Occipital lobe (tissue), 1 donor: ENCODE measurements at regions not wholly inside any gene's neighbourhood (a gene's known extent, or its start where the extent isn't known, plus 50 kb on each side); places are given as distances from the start of the nearest gene placed in this dataset.

Source experiments
- DNase-seq: peaks from one replicate; lab custom pipeline; 2025; lab: John Stamatoyannopoulos, UW

DNA sequence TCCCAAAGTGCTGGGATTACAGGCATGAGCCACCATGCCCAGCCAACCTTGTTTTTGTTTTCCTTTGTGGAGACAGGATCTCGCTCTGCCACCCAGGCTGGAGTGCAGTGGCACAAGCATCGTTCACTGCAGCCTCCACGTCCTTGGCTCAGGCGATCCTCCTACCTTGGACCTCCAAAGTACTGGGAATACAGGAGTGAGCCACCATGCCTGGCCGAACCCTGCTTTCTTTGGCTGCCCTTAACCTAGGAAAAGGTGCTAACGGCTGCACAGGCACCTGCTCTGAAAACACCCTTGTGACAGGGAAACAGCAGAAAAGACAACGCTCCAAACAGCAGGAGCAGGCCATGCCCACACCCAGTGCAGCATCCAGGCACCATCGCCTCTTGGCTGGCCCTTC is 71.9 kb downstream of the OAT start:
- DNase-seq = no peak

DNA sequence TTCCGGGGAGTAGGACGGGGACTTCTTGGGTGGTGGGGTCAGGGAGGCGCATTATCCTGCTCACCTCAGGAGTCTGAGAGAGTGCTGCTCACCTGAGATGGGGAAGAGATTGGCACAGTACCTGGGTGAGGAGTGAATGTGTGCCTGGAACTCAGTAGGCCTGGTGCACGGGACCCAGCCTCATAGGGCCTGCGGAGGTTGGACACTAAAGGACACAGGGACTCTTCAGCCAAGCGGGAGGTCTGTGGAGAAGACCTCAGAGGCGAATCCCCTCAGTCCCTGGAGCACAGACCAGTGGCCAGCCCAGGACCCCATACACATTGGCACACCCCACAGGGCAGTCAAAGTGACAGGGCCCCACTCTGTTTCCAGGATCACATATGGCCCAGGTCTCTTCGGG is 73.2 kb downstream of the OAT start:
- no peak for DNase-seq

DNA sequence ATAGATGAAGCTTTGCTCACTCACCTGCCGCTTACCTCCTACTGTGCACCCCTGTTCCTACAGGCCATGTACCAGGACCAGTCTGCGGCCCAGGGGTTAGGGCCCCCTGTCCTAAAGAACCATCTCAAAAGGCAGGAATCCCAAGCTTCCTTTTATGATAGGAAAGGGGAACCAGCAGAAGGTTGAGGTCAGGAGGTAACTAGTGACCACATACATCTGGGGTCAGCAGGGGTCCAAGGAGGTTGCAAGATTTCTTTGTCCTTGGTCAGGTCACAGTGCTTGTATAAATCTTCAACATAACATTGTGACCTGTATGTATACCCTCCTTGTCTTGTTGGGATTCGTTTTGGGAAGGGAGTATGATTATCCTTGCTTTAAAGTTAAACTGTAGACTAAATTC is 73.8 kb downstream of the OAT start:
- DNase-seq = no peak

DNA sequence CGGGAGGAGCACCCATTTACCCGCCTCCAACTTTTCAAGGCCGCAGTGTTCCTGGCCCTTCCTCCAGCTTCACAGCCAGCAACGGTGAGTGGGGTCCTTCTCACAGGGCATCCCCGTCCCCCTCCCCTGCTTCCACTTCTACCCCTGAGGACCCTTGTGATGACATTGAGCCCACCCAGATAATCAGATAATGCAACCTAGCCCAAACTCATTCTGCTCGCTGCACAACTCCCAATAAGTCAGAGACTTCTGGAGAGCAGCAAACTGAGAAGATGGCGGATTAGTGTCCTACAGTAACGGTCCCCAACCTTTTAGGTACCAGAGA is 74.5 kb downstream of the OAT start:
- no peak for DNase-seq

DNA sequence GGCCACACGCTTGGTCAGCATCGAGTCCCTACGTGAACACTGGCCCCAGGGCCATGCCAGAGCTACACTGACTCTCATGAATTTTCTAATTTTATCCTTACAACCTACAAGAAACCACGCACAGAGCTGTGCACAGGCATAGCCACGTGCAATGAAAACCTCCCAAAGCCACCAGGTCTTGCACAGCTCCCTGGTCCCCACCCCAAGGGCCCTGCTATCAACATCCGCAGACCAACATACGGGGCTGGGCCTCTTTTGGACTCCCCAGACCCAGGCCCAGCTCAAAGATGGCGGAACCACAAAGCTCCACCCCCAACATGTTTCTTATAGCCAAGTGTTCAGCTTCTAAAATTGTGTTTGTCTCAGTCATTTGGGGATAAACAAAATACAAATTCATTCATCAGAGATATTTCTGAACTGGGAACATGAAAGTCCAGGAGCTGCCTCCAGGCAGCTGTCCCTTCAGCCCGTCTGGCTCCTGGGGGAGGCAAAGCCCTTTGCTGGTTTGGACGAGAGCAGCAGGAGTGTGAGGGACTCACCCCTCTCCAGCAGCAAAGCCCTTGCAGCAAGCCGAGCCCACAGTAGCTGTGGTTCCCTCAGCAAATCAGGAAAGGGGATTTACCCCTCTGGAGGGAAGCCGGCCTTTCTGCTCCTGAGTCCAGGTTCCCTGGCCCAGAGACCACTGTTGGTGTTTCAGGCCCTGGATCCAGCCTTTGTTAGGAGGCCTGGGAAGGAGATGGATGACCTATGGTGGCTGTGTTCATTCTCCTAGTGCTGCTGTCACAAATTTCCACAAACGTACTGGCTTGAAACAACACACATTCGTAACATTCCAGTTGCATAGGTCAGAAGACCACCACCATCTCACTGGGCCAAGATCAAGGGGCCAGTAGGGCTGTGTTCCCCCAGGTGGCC is 75.1 kb downstream of the OAT start:
- no peak for DNase-seq

DNA sequence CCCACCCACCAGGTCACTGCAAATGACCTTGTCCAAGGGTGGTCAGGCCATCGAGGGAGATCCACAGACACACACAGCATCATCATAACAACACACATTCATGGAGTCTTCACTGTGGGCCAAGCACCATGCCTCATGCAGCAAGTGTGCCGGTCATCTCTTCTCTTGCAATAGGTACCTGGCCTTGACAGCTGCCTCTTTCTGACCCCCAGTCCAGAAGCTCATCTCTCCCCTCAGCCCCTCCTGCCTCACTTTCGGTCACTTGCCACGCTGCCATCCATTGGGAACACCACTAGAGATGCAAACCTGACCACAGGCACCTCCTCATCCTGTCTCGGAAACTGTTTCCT is 75.9 kb downstream of the OAT start:
- DNase-seq = no peak

DNA sequence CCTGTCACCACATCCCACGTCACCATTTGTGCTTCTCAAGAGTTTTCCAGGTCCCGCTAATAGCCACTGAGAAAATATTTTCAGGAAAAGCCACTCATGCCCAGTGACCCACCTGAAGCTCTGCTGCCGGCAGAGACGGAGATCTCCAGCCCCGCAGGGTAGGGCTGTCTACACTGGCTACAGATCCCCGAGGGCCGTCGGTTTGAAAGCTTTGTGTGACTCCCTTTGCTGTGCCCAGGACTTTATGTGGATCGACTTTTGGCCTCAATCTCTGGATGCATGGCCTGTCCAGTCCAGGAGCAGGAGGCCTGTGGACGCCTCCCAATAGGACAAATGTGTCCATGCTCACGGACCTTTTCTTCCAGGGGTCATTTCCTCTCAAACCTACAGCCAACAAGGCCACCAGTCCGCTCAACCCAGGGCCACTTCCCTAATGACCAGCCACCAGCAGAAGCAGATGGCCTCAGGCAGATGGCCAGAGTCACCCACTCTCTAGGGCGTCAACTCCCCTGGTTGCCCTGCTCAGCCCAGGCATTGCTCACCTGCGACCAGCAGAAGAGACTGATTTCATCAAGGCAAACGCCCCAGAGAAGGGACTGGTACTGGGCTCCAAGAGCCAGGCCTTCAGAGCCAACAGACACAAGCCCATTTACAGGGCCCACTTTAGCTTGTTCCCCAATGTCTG is 76.4 kb downstream of the OAT start:
- DNase-seq = no peak

DNA sequence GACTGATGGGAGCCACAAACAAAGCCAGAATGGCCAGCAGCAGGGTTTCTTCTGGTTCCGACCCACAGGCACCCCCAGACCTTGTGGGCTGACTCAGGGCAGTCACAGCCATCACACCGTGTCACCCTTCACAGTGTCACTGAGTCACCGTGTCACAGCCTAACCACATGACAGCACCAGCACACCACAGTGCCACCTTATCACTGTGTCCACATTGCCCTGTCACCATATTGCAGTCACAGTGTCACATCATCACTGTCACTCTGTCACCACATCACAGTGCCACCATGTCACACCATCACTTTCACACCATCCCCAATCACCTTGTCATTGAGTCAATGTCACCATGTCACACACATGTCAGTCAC is 77.0 kb downstream of the OAT start:
- no peak for DNase-seq

DNA sequence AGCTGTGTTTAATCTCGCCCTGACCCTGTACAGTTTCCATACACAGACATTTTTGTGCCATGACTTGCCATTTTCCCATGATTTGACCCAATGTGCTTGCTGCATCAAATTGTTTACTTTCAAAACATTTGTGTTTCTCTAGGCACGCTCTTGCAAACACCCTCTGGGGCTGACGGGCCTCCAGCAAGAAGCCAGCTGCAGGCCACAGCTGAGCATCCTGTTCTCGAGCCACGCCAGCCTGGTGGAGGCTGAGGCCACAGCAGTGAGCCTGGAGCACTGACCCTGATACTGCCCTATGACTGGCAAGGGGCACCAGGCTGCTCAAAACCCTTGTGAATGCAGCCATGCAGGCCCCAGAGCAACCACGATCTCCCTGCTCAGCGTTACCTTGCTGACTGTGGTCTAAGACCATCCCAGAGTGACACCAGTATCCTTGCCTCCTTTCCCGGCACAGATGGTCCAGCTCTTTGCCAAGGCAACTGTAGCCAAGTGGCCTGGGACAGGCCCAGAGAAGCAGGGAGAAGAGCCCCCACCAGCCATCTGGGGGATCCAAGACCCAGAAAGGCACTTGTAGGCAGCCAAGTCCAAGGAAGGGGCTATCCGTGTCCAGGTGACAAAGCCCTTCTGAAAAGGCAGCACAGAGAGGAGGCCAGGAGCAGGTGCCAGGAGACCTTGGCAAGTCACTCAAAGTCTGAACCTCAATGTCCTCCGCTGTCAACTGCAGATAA is 78.5 kb downstream of the OAT start:
- no peak for DNase-seq

DNA sequence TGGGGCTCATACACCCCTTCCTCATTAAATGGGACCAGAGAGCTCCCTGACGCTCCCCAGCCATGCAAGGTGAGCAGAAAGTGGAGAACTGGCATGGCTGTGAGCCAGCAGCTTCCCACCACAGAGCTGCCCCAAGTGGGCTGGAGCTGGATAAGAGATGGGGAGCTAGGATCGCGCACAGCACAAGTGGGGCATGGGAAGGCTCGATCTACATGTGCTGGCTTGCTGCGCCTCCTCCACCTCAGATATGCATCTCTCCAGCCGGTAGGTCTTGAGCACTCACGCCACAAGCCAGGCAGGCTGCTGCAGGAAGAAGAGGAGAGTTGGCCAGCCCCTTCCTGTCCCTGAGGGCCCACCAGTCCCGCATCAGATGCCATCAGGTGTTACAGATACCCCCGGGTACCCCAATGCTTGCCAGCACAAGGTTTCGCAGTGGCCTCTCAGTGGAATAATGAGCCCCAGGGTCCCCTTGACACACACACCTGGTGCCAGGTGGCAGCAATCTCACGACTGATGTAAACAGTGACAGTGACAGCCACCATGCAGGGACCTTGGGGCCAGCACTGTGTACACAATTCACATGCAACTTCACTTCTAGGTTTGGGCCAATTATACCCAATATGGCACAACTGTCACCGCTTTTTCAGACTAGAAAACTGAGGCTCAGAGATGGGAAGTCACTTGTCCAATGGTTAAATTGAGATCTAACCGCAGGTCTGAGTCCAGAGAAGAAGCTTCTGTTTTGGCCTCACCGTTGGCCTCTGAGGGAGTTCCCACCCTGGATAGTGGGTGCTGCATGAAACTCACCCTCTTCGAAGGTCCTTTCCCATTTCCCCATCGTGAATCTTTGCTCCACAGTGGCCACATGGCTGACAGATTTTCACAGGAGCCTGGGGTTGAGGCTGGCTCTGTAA is 79.3 kb downstream of the OAT start:
- no peak for DNase-seq

DNA sequence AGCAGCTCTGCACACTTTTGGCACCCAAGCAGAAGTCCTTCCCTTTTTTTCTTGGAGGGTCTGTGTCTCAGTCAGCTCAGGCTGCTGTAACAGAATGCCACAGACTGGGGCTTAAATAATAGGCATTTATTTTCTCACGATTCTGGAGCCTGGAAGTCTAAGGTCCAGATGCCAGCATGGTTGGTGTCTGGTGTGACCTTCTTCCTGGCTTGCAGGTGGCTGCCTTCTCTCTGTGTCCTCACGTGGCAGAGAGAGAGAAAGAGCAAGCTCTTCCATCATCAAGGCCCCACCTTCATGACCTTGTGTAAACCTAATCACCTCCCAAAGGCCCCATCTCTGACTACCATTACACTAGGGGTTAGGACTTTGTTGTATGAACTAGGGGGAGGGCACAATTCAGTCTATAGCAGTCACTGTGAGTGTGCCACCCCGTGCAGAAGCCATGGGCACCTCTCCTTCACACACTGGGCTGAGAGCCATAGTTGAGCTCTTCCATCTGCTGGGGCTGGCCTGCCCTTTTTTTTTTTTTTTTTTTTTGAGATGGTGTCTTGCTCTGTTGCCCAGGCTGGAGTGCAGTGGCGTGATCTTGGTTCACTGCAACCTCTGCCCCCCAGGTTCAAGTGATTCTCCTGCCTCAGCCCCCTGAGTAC is 80.3 kb downstream of the OAT start:
- DNase-seq = no peak

DNA sequence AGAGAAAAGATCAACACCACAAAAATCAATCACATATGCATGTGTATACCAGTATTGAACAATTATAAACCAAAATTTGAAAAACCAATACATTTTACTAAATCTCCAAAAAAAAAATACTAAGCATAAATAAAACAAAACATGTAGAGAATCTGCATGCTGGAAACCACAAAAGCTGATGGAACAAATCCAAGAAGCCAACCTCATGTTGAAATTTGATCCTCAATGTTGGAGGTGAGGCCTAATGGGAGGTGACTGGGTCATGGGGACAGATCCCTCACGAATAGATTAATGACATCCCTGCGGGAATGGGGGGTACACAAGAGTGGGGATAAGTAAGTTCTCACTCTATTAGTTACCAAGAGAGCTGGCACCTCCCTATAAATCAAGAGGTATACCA is 82.5 kb downstream of the OAT start:
- no peak for DNase-seq

DNA sequence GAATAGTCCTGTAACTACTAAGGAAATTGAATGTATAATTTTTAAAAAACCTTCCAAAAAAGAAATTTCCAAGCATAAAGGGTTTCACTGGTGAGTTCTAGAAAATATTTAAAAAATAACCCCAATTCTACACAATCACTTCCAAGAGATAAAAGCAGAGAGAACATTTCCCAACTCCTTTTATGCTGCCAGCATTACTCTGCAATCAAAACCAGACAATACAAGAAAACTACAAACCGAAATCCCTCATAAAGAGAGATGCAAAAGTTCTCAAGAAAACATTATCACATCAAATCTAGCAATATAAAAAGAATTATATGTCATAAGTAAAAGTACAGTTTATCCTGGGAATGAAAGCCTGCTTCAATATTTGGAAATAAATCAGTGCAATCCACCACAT is 84.8 kb downstream of the OAT start:
- no peak for DNase-seq

DNA sequence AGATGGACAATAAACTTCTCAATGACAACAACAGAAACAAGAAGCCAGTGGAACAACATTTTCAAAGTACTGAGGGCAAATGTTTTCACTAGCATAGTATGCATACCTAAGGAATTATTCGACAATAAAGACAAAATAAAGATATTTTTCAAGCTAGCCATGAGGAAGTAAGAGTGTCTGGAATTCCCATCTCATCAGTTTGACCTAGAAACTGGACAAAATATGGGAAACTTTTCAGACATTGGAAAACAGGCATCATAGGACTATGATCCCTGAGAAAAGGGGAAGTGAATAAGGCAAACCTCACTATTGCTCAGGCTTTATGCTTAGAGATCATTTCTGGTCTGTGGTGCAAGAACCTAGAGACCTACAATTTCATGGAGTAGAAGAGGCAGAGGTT is 86.3 kb downstream of the OAT start:
- no peak for DNase-seq

DNA sequence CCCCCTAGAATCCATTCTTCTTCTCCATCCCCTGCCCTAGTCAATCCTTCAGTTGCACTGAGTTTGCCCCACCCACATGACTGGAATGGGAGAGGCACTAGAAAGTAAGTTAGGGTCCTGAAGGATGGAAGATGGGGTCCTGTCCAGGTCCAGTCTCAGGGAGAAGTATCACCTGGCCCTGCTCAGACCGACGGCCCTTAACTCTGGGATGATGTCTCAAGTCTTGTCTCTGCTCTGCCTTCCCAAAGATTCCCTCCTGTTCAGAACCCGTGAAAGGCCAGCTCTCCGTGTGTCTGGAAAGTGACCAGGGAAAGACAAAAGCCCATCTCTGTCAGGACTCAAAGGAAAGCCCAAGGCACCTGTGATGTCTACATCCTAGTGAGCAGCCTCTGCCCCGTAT is 88.8 kb downstream of the OAT start:
- no peak for DNase-seq

DNA sequence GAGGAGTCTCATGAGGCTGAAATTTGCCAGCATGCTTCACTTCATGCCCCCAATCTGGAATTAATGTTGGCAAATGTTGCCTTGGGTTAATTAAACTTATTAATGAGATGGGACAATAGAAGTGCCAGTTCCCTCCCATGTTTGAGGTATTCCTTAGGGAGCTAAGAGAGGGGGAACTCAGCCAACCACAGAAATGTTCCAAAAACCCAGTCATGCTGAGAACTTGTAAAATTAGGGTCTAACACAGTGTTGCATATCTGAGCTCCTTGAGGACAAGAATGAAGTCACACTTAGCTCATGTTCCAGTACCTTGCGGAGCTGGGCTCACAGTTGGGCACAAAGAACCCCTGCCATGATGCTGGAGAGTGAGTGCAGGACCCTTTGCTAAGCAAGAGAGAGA is 89.4 kb downstream of the OAT start:
- DNase-seq = no peak

DNA sequence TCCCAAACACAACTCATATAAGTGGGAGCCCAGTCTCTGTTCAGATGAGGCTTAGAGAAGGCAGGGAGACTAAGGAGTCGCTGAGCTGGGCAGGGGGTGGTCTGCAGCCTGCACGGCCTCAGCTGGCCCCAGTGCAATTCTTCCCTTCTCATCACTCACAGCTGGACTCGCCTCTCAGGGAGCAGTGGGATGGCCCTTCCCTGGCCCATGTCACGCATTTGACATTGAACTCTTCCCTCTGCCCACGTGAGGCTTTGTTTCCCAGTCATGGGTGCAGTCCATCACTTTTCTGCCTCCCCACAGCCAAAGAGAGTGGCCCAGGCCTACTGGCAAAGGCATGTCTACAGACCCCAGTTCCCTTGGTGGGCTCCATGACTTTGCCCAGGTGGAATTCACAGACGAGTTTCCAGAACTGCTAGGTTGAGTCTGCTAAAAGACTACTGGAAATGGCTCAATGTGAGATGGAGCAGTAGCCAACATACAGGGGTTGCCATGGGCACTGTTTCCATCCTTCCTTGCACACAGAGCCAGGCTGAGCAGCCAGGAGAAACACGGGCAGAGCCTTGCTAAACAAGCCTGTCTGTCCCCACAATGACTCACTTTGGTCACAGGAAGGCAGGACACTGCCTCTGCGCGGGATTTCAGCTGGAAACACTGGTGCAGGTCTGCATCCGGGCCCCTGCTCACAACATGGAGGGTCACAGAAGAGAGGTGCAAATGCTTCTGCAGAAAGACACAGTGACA is 90.1 kb downstream of the OAT start:
- DNase-seq = no peak

DNA sequence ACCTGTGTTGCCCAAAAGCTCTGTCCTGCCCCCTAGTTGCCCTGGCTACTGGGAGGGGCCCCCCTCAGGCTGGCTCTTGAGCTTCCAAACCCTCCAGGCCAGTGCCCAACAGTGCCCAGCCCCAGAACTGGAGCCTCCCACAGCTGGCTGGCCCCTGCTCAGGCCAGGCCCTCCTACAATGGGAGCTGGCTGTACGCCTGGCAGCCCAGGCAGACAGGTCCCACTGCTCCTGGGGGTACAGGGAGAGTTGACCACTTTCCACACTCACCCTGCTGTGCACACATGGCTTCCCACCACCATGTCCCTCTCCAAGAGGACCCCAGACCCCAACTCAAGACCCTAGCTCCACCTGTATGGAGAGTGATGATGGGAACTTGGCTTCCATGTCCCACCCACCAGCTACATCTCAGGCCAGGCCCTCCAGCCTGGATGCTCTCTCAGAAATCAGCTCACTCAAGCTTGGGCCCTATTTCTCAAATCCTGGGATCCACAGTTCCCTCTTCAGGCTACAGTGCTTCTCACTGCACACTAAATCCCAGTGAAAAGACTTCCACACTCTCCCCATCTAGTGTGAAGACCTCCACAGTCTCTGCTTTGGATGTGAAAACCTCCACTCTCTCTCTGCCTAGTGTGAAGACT is 92.6 kb downstream of the OAT start:
- no peak for DNase-seq

DNA sequence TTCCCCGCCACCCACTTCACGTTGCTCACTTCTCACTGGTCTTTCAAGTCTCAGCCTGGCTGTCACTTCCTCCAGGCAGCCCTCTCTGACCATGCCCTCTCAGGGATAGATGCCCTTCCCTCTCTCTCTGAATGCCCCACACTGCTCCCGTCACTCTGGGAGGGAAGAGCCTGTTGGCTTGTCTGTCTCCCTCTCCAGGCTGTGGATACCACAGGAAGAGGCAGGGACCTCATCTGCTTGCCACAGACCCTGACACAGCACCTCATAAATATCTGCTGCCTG is 93.1 kb downstream of the OAT start:
- no peak for DNase-seq
